ENCODE measurements at regions not wholly inside any gene's neighbourhood (a gene's known extent, or its start where the extent isn't known, plus 50 kb on each side); places are given as distances from the start of the nearest gene placed in this dataset.

DNA sequence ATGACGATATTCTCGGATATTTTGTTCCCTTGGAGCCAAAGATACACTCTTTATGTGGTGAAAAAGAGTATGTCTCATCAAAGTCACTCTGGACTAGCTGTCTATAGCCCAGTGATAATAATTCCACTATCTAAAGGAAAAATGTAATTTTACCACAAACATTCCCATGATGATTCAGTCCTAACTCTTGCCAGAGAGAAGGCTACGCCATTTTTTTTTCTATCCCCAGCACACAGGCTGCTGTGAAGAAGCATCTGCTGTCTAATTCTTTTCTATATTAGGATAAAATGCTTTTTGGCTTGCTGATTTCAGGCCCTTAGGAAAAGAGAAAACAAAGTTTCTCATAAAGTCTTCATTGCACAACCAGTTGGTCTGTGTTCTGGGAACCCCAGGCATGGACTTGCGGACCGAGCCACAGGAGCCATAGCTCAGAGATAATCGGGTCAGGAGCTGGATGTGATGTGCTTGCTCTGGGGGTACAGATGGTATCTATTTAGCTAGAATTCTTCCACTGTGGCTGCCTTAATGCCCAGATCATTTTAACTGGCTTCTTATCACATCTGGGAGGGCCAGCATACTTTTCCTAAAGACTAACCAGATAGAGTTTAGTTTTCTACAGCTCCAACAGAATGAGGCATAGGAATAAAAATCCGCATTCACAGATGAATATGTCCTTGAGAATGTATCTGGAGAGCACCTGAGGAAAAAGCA, 683.7 kb upstream of the ID4 start:
- 100% methylated on average over 2 of the region's 7 CpGs for WGBS (ENCODE audit: insufficient coverage)
- H3K9me3 Mint-ChIP-seq = peaks cover 0 to 12% (median 2%) of the 10 kb centered on the region in 7 donors
- no peaks in the 10 kb centered on the region for H3K36me3 Mint-ChIP-seq

DNA sequence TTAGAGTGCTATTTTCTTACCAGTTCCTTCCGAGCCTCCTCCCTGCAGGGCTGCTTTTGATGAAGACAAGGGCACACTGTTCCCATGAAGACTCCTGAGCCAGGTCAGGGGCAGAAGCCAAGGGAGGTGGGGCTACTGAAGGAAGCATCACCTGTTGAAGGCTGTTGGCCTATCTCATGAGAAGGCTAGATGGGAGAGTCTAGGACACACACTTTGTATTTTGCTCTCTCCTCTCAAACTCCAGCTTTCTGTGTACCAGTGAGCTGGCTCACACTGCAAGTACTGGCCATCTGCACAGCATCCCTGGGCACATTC, 683.2 kb upstream of the ID4 start:
- no peaks in the 10 kb centered on the region for H3K36me3 Mint-ChIP-seq
- H3K27me3 Mint-ChIP-seq (ENCODE audit: low read depth in 3 of 3) = peaks cover 0 to 2% (median 0%) of the 10 kb centered on the region in 3 donors
- no peaks in the 10 kb centered on the region for H3K4me1 Mint-ChIP-seq
- H3K9me3 Mint-ChIP-seq = peaks cover 0 to 12% (median 2%) of the 10 kb centered on the region in 7 donors
- no peak overlapping the region for H3K4me2 ChIP-seq (replicated peaks; ENCODE audit: extremely low read depth, low read length, poor library complexity, severe bottlenecking)
- H3K9ac ChIP-seq (ENCODE audit: insufficient read depth, low read length, poor library complexity, severe bottlenecking) = no peak overlapping the region
- no peak for DNase-seq
- intact Hi-C loops (cut with micrococcal nuclease) = no loop called here
- H3K4me1 ChIP-seq (ENCODE audit: control insufficient read depth in 1 of 2, insufficient read depth in 2 of 2, low read length in 2 of 2) = no peaks in the 10 kb centered on the region
- no peaks in the 10 kb centered on the region for H3K27me3 ChIP-seq (ENCODE audit: control insufficient read depth in 2 of 2, insufficient read depth in 2 of 2, low read length in 2 of 2)
- H3K27ac ChIP-seq (ENCODE audit: low read depth in 1 of 2, low read length in 2 of 2) = no peak overlapping the region
- H2AFZ ChIP-seq (ENCODE audit: insufficient read depth, low read depth, low read length, poor library complexity, severe bottlenecking) = no peak overlapping the region
- 100% methylated on average over 1 of the region's 1 CpG for WGBS (ENCODE audit: insufficient coverage)
- H3K4me3 ChIP-seq (replicated peaks in 1 of 3; ENCODE audit: low read depth in 2 of 3, low read length in 3 of 3) = no peak overlapping the region
- H3K36me3 ChIP-seq (replicated peaks in 1 of 2; ENCODE audit: control insufficient read depth in 1 of 2, insufficient read depth in 2 of 2, low read length in 2 of 2) = no peaks in the 10 kb centered on the region
- H3K9me3 ChIP-seq (replicated peaks in 1 of 2; ENCODE audit: control insufficient read depth in 1 of 2, insufficient read depth in 1 of 2, low read length in 2 of 2) = peaks cover 0 to 3% of the 10 kb centered on the region in 2 donors
- no peaks in the 10 kb centered on the region for H3K79me2 ChIP-seq (ENCODE audit: insufficient read depth, low read length)
- no peaks in the 10 kb centered on the region for H4K20me1 ChIP-seq (ENCODE audit: insufficient read depth, low read length)
- H3K27ac Mint-ChIP-seq = no peak overlapping the region
- TF ChIP-seq, protein P1, sequence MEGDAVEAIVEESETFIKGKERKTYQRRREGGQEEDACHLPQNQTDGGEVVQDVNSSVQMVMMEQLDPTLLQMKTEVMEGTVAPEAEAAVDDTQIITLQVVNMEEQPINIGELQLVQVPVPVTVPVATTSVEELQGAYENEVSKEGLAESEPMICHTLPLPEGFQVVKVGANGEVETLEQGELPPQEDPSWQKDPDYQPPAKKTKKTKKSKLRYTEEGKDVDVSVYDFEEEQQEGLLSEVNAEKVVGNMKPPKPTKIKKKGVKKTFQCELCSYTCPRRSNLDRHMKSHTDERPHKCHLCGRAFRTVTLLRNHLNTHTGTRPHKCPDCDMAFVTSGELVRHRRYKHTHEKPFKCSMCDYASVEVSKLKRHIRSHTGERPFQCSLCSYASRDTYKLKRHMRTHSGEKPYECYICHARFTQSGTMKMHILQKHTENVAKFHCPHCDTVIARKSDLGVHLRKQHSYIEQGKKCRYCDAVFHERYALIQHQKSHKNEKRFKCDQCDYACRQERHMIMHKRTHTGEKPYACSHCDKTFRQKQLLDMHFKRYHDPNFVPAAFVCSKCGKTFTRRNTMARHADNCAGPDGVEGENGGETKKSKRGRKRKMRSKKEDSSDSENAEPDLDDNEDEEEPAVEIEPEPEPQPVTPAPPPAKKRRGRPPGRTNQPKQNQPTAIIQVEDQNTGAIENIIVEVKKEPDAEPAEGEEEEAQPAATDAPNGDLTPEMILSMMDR (IDR thresholded peaks at IDR 0.05) = no peak
- no peak overlapping the region for H3K4me3 Mint-ChIP-seq

More for the DNA sequence above, 683.7 kb upstream of the ID4 start:
- no peak overlapping the region for H3K27ac Mint-ChIP-seq
- Histone ChIP-seq H3K9ac (ENCODE audit: insufficient read depth, low read length, poor library complexity, severe bottlenecking) (no peak overlapping the region), H4K20me1 (ENCODE audit: insufficient read depth, low read length) (no peaks in the 10 kb centered on the region), H3K4me3 (replicated peaks in 1 of 3; ENCODE audit: low read depth in 2 of 3, low read length in 3 of 3) (no peak overlapping the region), H3K4me2 (replicated peaks; ENCODE audit: extremely low read depth, low read length, poor library complexity, severe bottlenecking) (no peak overlapping the region), H3K27me3 (ENCODE audit: control insufficient read depth in 2 of 2, insufficient read depth in 2 of 2, low read length in 2 of 2) (no peaks in the 10 kb centered on the region), H3K27ac (ENCODE audit: low read depth in 1 of 2, low read length in 2 of 2) (no peak overlapping the region), H3K36me3 (replicated peaks in 1 of 2; ENCODE audit: control insufficient read depth in 1 of 2, insufficient read depth in 2 of 2, low read length in 2 of 2) (no peaks in the 10 kb centered on the region), H3K9me3 (replicated peaks in 1 of 2; ENCODE audit: control insufficient read depth in 1 of 2, insufficient read depth in 1 of 2, low read length in 2 of 2) (peaks cover 3% of the 10 kb centered on the region in 2 donors), H3K4me1 (ENCODE audit: control insufficient read depth in 1 of 2, insufficient read depth in 2 of 2, low read length in 2 of 2) (no peaks in the 10 kb centered on the region), H3K79me2 (ENCODE audit: insufficient read depth, low read length) (no peaks in the 10 kb centered on the region), H2AFZ (ENCODE audit: insufficient read depth, low read depth, low read length, poor library complexity, severe bottlenecking) (no peak overlapping the region)
- TF ChIP-seq, protein P1 (IDR thresholded peaks at IDR 0.05) = no peak
- peaks cover 0 to 2% (median 0%) of the 10 kb centered on the region in 3 donors for H3K27me3 Mint-ChIP-seq (ENCODE audit: low read depth in 3 of 3)
- no peaks in the 10 kb centered on the region for H3K4me1 Mint-ChIP-seq
- no peak overlapping the region for H3K4me3 Mint-ChIP-seq
- DNase-seq = no peak
- intact Hi-C loops (cut with micrococcal nuclease) = no loop called here

Data from CD14-positive monocyte (primary cell).